GM19025 (cell line): ENCODE measurements at regions not wholly inside any gene's neighbourhood (a gene's known extent, or its start where the extent isn't known, plus 50 kb on each side); places are given as distances from the start of the nearest gene placed in this dataset.
A peak's percentile ranks its signal among the peaks of the same experiment; 100 is the strongest.

Experiments used
- ATAC-seq: cut with Tn5 transposase; IDR thresholded peaks from one replicate; pipeline ENCODE4 v1.9.1; 2021; ENCODE audit warnings: mild to moderate bottlenecking, low read depth, moderate library complexity; ENCODE audit not compliant: unreplicated experiment

- no peak for ATAC-seq
Observed at GRCh38 chrX:87727620-87728019, 210.0 kb downstream of the KLHL4 start.

- ATAC-seq = no peak
Observed at GRCh38 chrX:87728024-87728423, 210.4 kb downstream of the KLHL4 start.

- ATAC-seq = no peak
Observed at GRCh38 chrX:87728459-87728858, 210.9 kb downstream of the KLHL4 start.

GRCh38 chrX:87732133-87732532, 214.5 kb downstream of the KLHL4 start:
- no peak for ATAC-seq

- no peak for ATAC-seq
Observed at GRCh38 chrX:87736576-87736975, 219.0 kb downstream of the KLHL4 start.

GRCh38 chrX:87744391-87744790, 226.8 kb downstream of the KLHL4 start:
- no peak for ATAC-seq

- ATAC-seq = no peak
Observed at GRCh38 chrX:87755493-87755892, 237.9 kb downstream of the KLHL4 start.

- no peak for ATAC-seq
Observed at GRCh38 chrX:87788976-87789375, 271.4 kb downstream of the KLHL4 start.

GRCh38 chrX:87798039-87798438, 280.4 kb downstream of the KLHL4 start:
- ATAC-seq = no peak

- ATAC-seq = no peak
Observed at GRCh38 chrX:87805829-87806490, 288.4 kb downstream of the KLHL4 start.

- no peak for ATAC-seq
Observed at GRCh38 chrX:87808576-87809243, 291.1 kb downstream of the KLHL4 start.

GRCh38 chrX:87813566-87813965, 296.0 kb downstream of the KLHL4 start:
- ATAC-seq = no peak

- ATAC-seq = no peak
Observed at GRCh38 chrX:87846956-87847355, 329.4 kb downstream of the KLHL4 start.

GRCh38 chrX:87873347-87873941, 355.8 kb downstream of the KLHL4 start:
- no peak for ATAC-seq

- ATAC-seq = no peak
Observed at GRCh38 chrX:87874043-87874442, 356.4 kb downstream of the KLHL4 start.

- no peak for ATAC-seq
Observed at GRCh38 chrX:87878926-87879325, 361.3 kb downstream of the KLHL4 start.

GRCh38 chrX:87890437-87890836, 372.8 kb downstream of the KLHL4 start:
- ATAC-seq = no peak

GRCh38 chrX:87895421-87895820, 377.8 kb downstream of the KLHL4 start:
- no peak for ATAC-seq

GRCh38 chrX:87896057-87896456, 378.5 kb downstream of the KLHL4 start:
- ATAC-seq = no peak

GRCh38 chrX:87900320-87900908, 382.8 kb downstream of the KLHL4 start:
- peak; percentile 68 for ATAC-seq

- ATAC-seq = no peak
Observed at GRCh38 chrX:87901060-87901459, 383.5 kb downstream of the KLHL4 start.

- ATAC-seq = no peak
Observed at GRCh38 chrX:87914726-87915125, 397.1 kb downstream of the KLHL4 start.
